NB4 (cell line): ENCODE measurements at regions not wholly inside any gene's neighbourhood (a gene's known extent, or its start where the extent isn't known, plus 50 kb on each side); places are given as distances from the start of the nearest gene placed in this dataset.

Source experiments
- DNase-seq: peaks from one replicate; pipeline ENCODE4 v3.0.0; 2010; ENCODE audit warnings: low read depth
- H3K4me3 ChIP-seq: one replicate; pipeline ENCODE4 v1.5.1; 2011; ENCODE audit warnings: mild to moderate bottlenecking, low read depth, low read length, moderate library complexity
- MYC ChIP-seq: IDR thresholded peaks from 2 replicates; pipeline ENCODE4 v1.6.1; 2011; ENCODE audit warnings: low read depth, low read length
- POLR2A ChIP-seq: IDR thresholded peaks from 2 replicates; pipeline ENCODE4 v1.6.1; 2011; ENCODE audit warnings: mild to moderate bottlenecking; ENCODE audit not compliant: insufficient read length; ENCODE audit errors: extremely low read depth
- TF ChIP-seq, protein P1 (sequence below): IDR thresholded peaks from 2 replicates; pipeline ENCODE4 v1.6.1; 2011; ENCODE audit warnings: low read depth, low read length
- TF ChIP-seq, protein P2 (sequence below): IDR thresholded peaks from one replicate; pipeline ENCODE4 v1.5.1; 2012; ENCODE audit warnings: low read depth, low read length

DNA sequence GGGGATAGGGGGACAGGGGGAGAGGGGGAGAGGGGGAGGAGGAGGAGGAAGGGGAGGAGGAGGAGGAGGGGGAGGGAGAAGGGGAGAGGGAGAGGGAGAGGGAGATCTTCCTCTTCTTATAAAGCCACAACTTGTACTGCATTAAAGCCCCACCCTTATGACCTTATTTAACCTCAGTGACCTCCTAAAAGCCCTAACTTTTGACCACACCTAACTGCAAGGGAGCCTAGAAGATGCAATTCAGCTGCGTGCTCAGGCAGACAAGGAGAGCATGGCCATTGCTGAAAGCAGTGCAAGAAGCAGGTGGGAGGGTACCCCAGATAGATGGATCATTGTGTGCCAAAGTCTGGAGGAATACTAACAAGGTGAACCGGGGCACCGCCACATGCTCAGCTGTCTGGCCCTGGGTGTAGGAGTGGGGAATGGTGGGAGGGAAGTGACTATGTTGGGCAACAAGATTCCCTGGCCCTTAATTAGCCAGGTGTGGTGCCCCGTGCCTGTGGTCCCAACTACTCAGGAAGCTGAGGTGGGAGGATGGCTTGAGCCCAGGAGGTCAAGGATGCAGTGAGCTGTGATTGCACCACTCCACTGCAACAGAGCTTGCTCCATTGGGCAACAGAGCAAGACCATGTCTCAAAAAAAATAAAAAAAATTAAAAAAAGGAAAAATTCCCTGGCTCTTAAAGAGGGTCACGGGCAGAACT lies 125.4 kb upstream of the BOD1 start:
- no peak overlapping the region for H3K4me3 ChIP-seq
- TF ChIP-seq POLR2A, result no peak
- TF ChIP-seq, protein P1, sequence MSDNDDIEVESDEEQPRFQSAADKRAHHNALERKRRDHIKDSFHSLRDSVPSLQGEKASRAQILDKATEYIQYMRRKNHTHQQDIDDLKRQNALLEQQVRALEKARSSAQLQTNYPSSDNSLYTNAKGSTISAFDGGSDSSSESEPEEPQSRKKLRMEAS, result no peak
- DNase-seq, result peak; percentile 32

DNA sequence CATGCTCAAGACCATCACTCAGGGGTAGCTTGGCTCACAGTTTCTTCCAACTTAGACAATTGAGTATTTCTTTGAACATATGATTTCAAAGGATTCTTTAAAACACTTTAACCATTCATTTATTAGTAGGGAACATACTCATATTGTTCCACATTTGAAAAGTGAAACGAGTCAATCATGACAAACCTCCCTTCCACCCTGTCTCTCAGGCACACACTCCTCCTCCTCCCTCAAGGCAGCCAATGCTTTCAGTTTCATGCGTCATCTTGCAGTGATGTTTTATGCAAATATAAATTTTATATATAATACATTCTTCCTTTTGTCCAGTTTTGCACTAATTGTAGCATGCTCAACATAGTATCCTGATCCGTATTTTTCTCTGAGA lies 126.0 kb upstream of the BOD1 start:
- TF ChIP-seq, protein P2, sequence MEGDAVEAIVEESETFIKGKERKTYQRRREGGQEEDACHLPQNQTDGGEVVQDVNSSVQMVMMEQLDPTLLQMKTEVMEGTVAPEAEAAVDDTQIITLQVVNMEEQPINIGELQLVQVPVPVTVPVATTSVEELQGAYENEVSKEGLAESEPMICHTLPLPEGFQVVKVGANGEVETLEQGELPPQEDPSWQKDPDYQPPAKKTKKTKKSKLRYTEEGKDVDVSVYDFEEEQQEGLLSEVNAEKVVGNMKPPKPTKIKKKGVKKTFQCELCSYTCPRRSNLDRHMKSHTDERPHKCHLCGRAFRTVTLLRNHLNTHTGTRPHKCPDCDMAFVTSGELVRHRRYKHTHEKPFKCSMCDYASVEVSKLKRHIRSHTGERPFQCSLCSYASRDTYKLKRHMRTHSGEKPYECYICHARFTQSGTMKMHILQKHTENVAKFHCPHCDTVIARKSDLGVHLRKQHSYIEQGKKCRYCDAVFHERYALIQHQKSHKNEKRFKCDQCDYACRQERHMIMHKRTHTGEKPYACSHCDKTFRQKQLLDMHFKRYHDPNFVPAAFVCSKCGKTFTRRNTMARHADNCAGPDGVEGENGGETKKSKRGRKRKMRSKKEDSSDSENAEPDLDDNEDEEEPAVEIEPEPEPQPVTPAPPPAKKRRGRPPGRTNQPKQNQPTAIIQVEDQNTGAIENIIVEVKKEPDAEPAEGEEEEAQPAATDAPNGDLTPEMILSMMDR, result no peak
- TF ChIP-seq POLR2A, result no peak
- no peak for TF ChIP-seq MYC
- TF ChIP-seq, protein P1, result no peak
- no peak overlapping the region for H3K4me3 ChIP-seq
- DNase-seq, result no peak

DNA sequence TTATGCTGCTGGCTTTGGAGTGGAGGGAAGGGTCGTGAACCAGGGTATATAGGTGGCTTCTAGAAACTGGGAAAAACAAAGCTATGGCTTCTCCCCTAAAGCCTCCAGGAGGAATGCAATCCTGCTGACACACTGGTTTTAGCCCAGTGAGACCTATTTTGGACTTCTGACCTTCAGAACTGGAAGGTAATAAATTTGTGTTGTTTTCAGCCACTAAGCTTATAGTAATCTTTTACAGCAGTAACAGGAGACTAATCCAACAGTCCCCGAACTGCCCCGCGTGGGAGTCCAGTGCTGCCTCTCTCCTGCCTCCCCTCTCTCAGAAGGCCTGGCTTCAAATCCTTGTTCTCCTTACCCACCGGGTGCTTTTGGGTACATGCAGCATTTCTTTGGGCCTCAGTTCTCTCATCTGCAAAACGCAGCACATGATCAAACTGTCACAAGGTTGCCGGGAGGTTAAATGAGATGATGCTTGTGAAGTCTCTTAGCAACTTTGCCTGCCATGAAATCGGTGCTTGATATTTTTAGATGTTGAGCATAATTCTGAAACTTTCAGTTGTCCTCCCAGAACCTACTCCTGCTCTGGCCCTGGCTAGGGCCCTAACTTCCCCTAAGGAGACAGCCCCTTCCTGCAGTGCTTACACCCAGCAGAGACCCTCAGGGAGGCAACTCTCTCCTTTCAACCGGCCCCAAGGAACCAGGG lies 127.3 kb upstream of the BOD1 start:
- no peak overlapping the region for H3K4me3 ChIP-seq
- TF ChIP-seq MYC (no peak), POLR2A (no peak)
- TF ChIP-seq, protein P2, result no peak
- TF ChIP-seq, protein P1, result no peak
- no peak for DNase-seq

DNA sequence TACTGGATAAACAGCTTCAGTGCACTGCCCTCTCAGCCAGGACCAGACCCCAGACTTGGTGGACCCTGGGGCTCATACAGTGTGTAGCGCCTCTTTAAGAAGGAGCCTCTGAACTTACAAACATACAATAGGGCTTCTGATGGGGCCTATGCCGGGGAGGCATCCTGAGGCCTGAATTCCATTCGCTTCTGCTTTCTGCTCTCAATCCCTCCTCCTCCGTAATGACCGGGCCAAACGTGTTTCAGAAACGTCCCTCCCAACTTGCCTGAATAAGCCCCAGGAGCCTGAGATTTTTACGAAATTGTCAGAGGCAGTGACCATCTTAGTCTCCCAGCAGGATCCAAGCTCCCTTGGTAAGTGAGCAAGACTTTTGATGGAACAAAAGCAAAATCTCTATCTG lies 128.1 kb upstream of the BOD1 start:
- TF ChIP-seq, protein P2, result no peak
- TF ChIP-seq, protein P1, result no peak
- no peak for TF ChIP-seq POLR2A
- TF ChIP-seq MYC, result no peak
- no peak for DNase-seq
- H3K4me3 ChIP-seq, result no peak overlapping the region

DNA sequence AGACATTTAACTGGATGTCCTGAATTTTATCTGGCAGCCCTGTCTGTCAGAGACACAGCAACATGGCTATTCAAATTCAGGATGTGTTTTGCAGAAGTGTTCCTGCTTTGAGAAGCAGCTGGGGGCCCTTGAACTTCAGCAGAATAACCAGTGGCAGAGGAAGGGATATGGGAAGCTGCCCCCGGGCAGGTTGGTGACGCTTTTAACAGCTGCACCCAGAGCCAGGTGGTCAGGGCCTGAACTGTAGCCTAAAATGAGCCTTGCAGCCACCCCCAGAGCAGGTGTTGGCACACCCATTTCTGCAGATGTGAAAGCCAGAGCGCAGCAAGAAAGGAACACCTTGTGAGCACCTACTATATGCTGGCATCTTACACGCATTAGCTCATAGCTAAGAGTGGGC lies 128.7 kb upstream of the BOD1 start:
- TF ChIP-seq, protein P1, result no peak
- no peak overlapping the region for H3K4me3 ChIP-seq
- peak; percentile 50 for DNase-seq

DNA sequence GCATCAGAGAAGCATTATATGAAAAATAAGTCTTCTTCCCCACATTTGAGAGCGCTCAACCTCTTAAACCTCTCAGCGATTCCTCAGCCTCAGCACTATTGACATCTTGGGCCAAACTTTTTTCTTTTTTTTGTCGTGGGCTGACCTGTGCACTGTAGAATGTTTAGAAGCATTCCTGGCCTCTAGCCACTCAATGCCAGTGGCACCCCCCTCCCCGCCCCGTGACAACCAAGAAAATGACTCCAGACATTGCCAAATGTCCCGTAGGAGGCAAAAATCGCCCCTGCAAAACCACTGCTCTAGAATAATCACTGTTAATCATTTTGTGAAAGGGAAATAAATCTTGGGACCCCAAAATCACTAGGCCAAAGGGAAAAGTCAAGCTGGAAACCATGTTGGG lies 129.1 kb upstream of the BOD1 start:
- TF ChIP-seq MYC, result no peak
- TF ChIP-seq, protein P2, result no peak
- no peak for TF ChIP-seq POLR2A
- TF ChIP-seq, protein P1, result no peak
- DNase-seq, result no peak
- no peak overlapping the region for H3K4me3 ChIP-seq
